Muscle of leg (tissue), 3 donors: ENCODE measurements at regions not wholly inside any gene's neighbourhood (a gene's known extent, or its start where the extent isn't known, plus 50 kb on each side); places are given as distances from the start of the nearest gene placed in this dataset.
A peak's percentile ranks its signal among the peaks of the same experiment; 100 is the strongest.

Experiments used
- DNase-seq: peaks from one replicate; pipeline ENCODE4 v3.0.0; 2013
- H3K27ac ChIP-seq: one replicate; pipeline ENCODE4 v1.5.1; 2013; ENCODE audit warnings: mild to moderate bottlenecking, low read length, control low read depth
- H3K27me3 ChIP-seq: one replicate; pipeline ENCODE4 v1.6.1; 2013; ENCODE audit warnings: low read length; ENCODE audit not compliant: control insufficient read depth, insufficient read depth
- H3K36me3 ChIP-seq: one replicate; pipeline ENCODE4 v1.6.1; 2013; ENCODE audit warnings: low read length; ENCODE audit not compliant: control insufficient read depth, insufficient read depth
- H3K4me1 ChIP-seq: one replicate; pipeline ENCODE4 v1.6.1; 2013; ENCODE audit warnings: low read length; ENCODE audit not compliant: control insufficient read depth, insufficient read depth
- H3K4me3 ChIP-seq: one replicate; pipeline ENCODE4 v1.5.1; 2013; ENCODE audit warnings: low read length, control low read depth
- H3K9me3 ChIP-seq: replicated peaks from 2 replicates; pipeline ENCODE4 v1.6.1; 2013; ENCODE audit warnings: low read depth, low read length; ENCODE audit not compliant: control insufficient read depth
- WGBS: methylation state at CpG from one replicate; pipeline ENCODE4 v1.1.5; 2013; ENCODE audit warnings: missing lambda C conversion rate; ENCODE audit not compliant: insufficient coverage; 5-methylcytosine and 5-hydroxymethylcytosine counted together

DNA sequence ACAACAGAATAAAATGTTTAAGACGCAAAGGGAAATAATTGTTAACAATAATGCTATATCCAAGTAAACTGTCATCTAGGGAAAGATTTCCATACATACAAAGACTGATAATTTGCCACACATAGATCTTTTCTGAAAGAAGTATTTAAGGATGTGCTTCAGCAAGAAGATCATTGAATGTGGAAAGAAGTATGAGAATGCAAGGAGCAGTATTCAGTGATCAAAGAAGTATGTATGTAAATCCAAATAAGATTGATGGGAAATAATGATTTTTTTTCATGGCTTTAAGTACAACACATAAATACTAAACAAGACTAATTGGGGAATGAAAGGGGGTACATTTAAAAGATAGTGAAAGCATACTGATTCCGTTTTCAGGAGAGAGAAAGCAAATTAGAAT lies 410.4 kb upstream of the HS6ST1 start:
- DNase-seq = no peak
- H3K4me3 ChIP-seq = no peak overlapping the region
- WGBS = no CpG with 5 or more reads among the region's 2 CpGs

DNA sequence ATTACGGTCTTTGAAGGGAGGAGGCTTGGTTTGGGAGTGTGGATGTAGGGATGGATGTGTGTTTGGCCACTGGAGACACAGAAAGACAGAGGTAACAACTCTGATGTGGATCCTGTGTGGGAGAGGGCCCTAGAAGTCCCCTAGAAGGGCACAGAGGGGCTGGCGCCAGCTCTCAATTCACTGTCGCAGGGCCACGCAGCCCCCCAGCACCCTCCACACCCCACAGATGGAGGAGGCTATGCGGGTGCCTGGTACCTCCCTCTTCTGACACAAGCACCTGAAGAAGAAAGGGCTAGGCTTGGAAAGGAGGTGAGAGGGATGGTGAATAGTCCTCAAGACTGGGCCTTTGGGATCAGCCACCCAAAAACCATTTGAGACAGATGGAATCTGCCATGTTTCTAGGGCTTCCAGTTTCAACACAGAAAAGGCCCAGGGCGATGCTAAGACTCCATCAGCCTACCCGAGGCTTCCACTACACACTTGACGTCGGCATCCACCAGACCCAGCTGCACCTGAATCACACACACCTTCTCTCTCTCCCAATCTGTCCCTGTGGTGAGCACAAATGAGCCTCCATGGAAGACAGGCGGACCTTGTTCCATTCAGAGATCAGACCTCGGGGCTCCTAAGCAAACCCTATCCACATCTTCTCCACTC lies 413.5 kb upstream of the HS6ST1 start:
- Histone ChIP-seq H3K36me3 (no peaks in the 10 kb centered on the region), H3K9me3 (no peaks in the 10 kb centered on the region), H3K4me3 (no peak overlapping the region), H3K4me1 (peaks cover 14% of the 10 kb centered on the region), H3K27me3 (no peaks in the 10 kb centered on the region), H3K27ac (no peak overlapping the region)
- 100% methylated on average over 5 of the region's 11 CpGs for WGBS
- no peak for DNase-seq

More for the DNA sequence above, 410.4 kb upstream of the HS6ST1 start:
- no peaks in the 10 kb centered on the region for H3K9me3 ChIP-seq
- no peaks in the 10 kb centered on the region for H3K4me1 ChIP-seq
- no peaks in the 10 kb centered on the region for H3K27me3 ChIP-seq
- no peaks in the 10 kb centered on the region for H3K36me3 ChIP-seq
- no peak overlapping the region for H3K27ac ChIP-seq

DNA sequence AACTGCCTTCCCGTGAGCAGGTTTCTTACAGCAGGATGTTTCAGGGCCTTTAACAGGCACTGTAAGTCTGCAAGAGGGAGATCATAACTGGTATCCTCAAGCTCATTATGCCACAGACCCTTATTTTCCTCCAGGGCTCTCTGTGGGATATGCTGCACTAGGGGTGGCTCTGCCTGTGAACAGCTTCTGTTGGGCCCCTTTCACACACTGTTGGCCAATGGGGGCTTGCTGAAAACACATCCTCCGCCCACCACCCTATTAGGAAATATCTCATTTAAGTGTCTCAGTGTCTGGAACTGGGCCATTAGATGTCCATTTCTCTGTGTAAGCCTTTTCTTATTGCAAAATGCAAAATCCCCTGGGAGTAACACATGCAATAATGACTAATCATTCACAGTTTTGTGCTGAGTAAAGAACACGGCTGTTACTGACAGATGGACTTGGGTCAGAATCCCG lies 414.3 kb upstream of the HS6ST1 start:
- H3K27ac ChIP-seq = no peak overlapping the region
- DNase-seq = peak; percentile 43
- no peaks in the 10 kb centered on the region for H3K9me3 ChIP-seq

DNA sequence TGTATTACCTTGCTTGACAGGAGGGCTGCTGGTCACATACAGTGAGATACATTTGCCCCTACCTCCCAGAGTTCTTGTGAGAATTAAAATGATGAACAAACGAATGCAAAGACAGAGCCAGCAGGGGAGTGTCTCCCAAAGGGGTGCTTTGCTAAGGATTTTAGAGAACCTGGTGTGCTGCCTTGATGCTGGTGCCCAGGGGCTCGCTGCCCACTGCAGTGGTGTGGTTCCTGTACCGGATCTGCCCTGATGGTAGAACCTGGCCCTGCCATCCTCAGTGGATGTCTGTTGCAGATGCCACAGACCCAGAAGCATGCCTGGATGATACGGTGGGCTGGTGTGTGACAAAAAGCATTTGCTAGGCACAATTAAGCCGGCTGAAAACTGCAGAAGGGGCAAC lies 414.8 kb upstream of the HS6ST1 start:
- Histone ChIP-seq H3K9me3 (no peaks in the 10 kb centered on the region), H3K27me3 (no peaks in the 10 kb centered on the region), H3K36me3 (no peaks in the 10 kb centered on the region), H3K27ac (no peak overlapping the region), H3K4me1 (peaks cover 14% of the 10 kb centered on the region), H3K4me3 (no peak overlapping the region)
- DNase-seq = no peak
- WGBS = 72% methylated on average over 3 of the region's 5 CpGs

More for the DNA sequence above, 414.3 kb upstream of the HS6ST1 start:
- 53% methylated on average over 2 of the region's 4 CpGs for WGBS
- H3K27me3 ChIP-seq = no peaks in the 10 kb centered on the region
- H3K4me1 ChIP-seq = peaks cover 14% of the 10 kb centered on the region
- no peak overlapping the region for H3K4me3 ChIP-seq
- no peaks in the 10 kb centered on the region for H3K36me3 ChIP-seq

DNA sequence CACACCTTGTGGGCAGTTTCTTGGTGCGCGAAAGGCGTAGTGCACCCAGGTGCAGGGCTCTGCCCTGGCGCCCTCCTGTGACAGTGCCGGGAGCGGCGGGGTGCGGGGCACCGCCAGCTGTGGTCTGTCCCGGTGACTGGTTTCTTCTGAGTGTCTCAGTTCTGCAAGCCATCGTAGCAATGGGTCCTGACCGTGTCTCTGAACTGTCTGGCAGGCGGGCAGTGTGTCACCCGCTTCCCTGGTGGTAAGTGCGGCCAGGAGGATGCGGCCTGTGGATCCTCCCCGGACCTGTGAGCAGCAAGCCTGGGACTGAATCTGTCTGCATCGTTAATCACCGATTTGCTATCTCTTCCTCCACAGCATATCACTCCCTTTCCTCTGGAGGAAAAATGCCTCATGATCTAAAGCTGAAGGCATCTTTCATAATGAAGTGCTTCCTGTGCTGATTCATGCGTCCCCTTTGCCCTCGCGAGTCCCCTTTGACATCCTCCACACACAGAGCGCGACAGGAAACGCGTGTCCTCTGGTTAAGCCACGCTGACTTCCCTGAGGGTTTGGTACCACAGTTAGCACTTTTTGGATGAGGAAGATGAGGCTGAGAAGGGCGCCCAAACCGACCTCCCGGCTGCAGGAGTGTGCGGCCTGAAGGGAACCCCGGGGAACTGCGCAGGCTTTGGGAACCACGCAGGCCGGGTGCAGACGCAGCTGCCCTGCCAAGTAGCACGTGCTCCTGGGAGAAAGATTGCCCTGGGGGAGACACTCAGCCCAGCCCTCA lies 416.0 kb upstream of the HS6ST1 start:
- no peaks in the 10 kb centered on the region for H3K27me3 ChIP-seq
- H3K4me1 ChIP-seq = peaks cover 14% of the 10 kb centered on the region
- H3K9me3 ChIP-seq = no peaks in the 10 kb centered on the region
- peak; percentile 29 for DNase-seq
- H3K27ac ChIP-seq = no peak overlapping the region
- no peaks in the 10 kb centered on the region for H3K36me3 ChIP-seq
- no peak overlapping the region for H3K4me3 ChIP-seq
- WGBS = 65% methylated on average over 31 of the region's 37 CpGs

DNA sequence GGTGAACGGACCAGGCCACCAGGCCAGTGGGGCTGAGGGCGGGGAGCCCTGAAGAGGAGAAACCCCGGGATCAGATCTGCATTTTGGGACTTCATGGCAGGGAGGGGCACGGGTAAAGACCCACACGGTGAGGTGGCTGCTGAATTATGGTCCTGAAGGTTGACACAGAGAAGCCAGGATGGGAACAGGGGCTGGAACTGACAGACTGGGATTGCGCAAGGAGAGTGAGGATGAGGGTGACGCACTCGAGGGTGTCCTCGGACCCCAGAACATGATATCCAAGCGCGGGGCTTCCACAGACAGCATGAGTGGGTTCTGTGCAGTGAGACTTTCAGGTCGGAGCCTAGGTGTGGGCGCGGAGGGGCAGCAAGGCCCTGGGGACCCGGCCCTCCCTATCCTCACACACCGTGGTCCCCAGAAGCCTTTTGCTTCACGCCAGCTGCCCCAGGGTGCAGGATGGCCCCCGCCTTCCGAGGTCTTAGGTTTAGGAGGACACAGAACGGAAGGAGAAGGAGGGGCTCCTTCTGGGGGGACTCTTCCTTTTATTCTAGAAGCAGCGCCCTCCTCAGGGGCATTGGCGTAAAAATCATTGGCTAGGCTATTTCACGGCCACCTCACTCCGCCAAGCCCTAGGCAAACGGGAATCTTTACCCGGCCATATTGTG lies 416.8 kb upstream of the HS6ST1 start:
- WGBS = 91% methylated on average over 15 of the region's 26 CpGs
- H3K27me3 ChIP-seq = no peaks in the 10 kb centered on the region
- H3K36me3 ChIP-seq = no peaks in the 10 kb centered on the region
- no peak overlapping the region for H3K4me3 ChIP-seq
- H3K27ac ChIP-seq = no peak overlapping the region
- H3K4me1 ChIP-seq = peaks cover 14% of the 10 kb centered on the region
- DNase-seq = no peak
- no peaks in the 10 kb centered on the region for H3K9me3 ChIP-seq

DNA sequence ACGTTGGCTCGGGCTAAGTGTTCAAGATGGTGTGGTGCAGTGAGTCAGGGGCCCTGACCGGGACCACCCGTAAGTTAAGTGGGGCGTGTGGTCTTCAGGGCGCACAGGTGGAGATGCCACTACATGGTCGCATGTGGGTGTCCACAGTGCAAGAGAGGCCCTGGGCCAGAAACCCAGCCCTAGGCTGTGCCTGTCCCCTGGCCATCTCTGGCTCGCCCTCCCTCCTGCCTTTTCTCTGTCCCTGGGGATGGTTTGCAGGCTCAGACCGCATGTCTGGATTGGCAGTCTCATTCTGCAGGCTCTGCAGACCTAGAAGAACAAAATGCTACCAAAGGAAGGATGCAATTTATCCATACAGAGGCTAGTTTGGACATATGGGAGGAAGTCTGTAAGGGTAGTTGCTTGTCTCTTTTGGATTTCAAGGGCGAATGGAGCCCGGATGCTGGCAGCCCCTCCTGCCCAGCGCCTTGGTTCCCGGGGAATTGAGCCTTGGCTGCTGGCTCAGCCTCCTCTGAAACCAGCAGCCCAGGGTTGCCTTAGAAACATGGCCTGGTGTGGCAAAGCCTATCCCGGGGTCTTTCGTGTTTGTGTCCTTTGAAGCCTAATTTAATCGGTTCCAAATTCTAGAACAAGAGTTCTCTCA lies 417.5 kb upstream of the HS6ST1 start:
- no peak for DNase-seq
- Histone ChIP-seq H3K4me1 (peaks cover 14% of the 10 kb centered on the region), H3K36me3 (no peaks in the 10 kb centered on the region), H3K27ac (no peak overlapping the region), H3K9me3 (no peaks in the 10 kb centered on the region), H3K4me3 (peak overlapping the region; percentile 43), H3K27me3 (no peaks in the 10 kb centered on the region)
- WGBS = 53% methylated on average over 15 of the region's 16 CpGs

DNA sequence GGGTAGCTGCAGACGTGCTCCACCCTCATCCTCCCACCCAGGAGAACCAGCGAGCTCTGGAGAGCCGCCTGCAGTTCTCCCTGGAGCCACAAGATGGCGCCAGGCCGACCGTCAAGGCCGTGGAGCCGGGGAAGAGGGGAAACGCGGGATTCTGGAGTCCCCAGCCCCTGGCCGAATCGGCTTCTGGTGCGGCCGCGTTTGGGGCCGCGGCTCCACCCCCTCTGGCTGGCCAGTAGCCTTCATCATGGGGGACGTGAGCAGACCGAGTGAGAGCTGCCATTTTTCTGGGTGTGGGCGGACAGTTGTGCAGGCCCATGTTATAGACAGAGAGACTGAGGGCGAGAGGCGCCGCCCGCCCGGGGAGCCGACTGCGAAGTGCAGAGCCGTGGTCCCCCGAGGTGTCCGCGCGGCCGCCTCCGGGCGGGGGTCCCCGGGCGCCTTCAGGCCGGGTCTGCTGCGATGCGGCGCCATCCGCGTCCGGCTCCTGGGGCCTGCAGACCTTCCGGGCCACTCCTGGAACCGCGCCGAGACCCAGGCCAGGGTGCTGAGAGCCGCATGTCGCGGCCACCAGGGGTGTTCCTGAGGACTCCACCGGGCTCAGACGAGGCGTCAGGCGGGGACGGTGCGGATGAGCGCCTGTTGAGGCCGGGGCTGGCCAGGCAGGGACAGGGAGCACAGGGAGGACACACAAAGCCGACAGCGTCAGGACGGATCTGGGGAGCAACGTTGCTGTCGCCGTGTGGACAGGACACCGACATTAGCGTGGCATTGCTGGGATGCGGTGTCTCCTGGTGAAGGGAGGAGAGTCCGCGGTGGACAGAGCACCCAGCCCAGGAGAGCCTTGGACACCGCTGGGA lies 418.2 kb upstream of the HS6ST1 start:
- Histone ChIP-seq H3K27me3 (no peaks in the 10 kb centered on the region), H3K9me3 (no peaks in the 10 kb centered on the region), H3K4me1 (peaks cover 14% of the 10 kb centered on the region), H3K36me3 (no peaks in the 10 kb centered on the region), H3K27ac (no peak overlapping the region), H3K4me3 (peak overlapping the region; percentile 43)
- DNase-seq = peak; percentile 90
- WGBS = 22% methylated on average over 70 of the region's 71 CpGs

DNA sequence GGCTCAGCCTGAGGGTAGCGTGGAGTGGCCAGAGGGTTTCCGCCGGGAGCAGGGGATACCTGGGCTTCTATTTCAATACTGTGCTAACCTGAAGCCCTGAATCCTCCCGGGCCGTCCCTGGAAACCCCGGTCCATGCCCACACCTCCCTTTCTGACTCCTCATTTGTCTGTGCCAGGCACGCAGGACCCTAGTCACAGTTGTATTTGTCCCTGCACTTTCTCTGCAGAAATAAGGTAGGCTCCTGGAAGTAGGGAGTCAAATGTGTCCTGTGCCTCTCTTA lies 418.8 kb upstream of the HS6ST1 start:
- Histone ChIP-seq H3K9me3 (no peaks in the 10 kb centered on the region), H3K27ac (no peak overlapping the region), H3K36me3 (no peaks in the 10 kb centered on the region), H3K4me3 (no peak overlapping the region), H3K4me1 (peaks cover 14% of the 10 kb centered on the region), H3K27me3 (no peaks in the 10 kb centered on the region)
- 84% methylated on average over 7 of the region's 7 CpGs for WGBS
- no peak for DNase-seq
